Kidney (tissue), 13 donors: ENCODE measurements at regions not wholly inside any gene's neighbourhood (a gene's known extent, or its start where the extent isn't known, plus 50 kb on each side); places are given as distances from the start of the nearest gene placed in this dataset.

Experiments used
- DNase-seq, 5 donors: peaks; one replicate each; pipeline ENCODE4 v3.0.0-alpha.2; 2013 to 2020
- FAIRE-seq: peaks from 2 replicates; lab custom pipeline; 2012; peaks lifted over from hg19 to GRCh38; lab: Jason Lieb, UNC
- H3K27ac ChIP-seq, 2 donors: one replicate each; pipeline ENCODE4 v1.7.0; 2013; ENCODE audit warnings: low read depth in 2 of 2, low read length in 2 of 2, inconsistent platforms in 1 of 2
- H3K27me3 ChIP-seq: one replicate; pipeline ENCODE4 v1.7.1; 2013; ENCODE audit warnings: low read length, inconsistent platforms; ENCODE audit not compliant: control insufficient read depth, insufficient read depth
- H3K36me3 ChIP-seq, 3 donors: one replicate each; pipeline versions ENCODE4 v1.7.0 to v1.7.1; 2013; ENCODE audit warnings: low read length in 3 of 3, control low read depth in 1 of 3, inconsistent platforms in 1 of 3; ENCODE audit not compliant: insufficient read depth in 3 of 3, control insufficient read depth in 2 of 3
- H3K4me1 ChIP-seq, 3 donors: one replicate each; pipeline versions ENCODE4 v1.7.0 to v1.7.1; 2013; ENCODE audit warnings: low read length in 3 of 3, inconsistent platforms in 1 of 3, low read depth in 1 of 3; ENCODE audit not compliant: control insufficient read depth in 2 of 3, insufficient read depth in 2 of 3
- H3K4me3 ChIP-seq, 3 donors: one replicate each; pipeline versions ENCODE4 v1.7.0 to v1.8.1; 2013; ENCODE audit warnings: low read length in 3 of 3, control low read depth in 1 of 3, inconsistent platforms in 1 of 3
- H3K9ac ChIP-seq, 3 donors: one replicate each; pipeline versions ENCODE4 v1.7.0 to v1.7.1; 2013; ENCODE audit warnings: low read length in 3 of 3, control low read depth in 1 of 3, inconsistent platforms in 1 of 3
- H3K9me3 ChIP-seq, 3 donors: one replicate each; pipeline versions ENCODE4 v1.7.0 to v1.7.1; 2013; ENCODE audit warnings: low read length in 3 of 3, control low read depth in 1 of 3, inconsistent platforms in 1 of 3; ENCODE audit not compliant: control insufficient read depth in 2 of 3, insufficient read depth in 1 of 3
- CTCF ChIP-seq: IDR thresholded peaks from 3 replicates; pipeline ENCODE4 v1.5.1; 2012; ENCODE audit warnings: mild to moderate bottlenecking, moderate library complexity, borderline replicate concordance; ENCODE audit not compliant: insufficient read depth; ENCODE audit errors: extremely low read depth
- intact Hi-C: fragments of 100-400 bp; cut with DNase I; formaldehyde crosslinking; loops from one replicate; pipeline ENCODE4 v1.11.1; 2022
- donor health status: control.
- donor health status: control.
- donor health status: control.
- donor health status: control.
- donor health status: control.
- donor health status: DM: yes; HTN: yes; CAD: no.
- donor health status: Normal renal cell carcinoma (clear cell type).

GRCh38 chr6:141833001-141833655, 299.6 kb upstream of the GJE1 start:
- Histone ChIP-seq H3K4me3 (no peak overlapping the region), H3K4me1 (no peaks in the 10 kb centered on the region), H3K9me3 (no peaks in the 10 kb centered on the region), H3K27me3 (no peaks in the 10 kb centered on the region), H3K36me3 (no peaks in the 10 kb centered on the region), H3K9ac (no peak overlapping the region), H3K27ac (no peak overlapping the region)
- FAIRE-seq = no peak
- intact Hi-C loops = no loop called here
- DNase-seq = no peak
- TF ChIP-seq CTCF = no peak

GRCh38 chr6:141830530-141830929, 302.2 kb upstream of the GJE1 start:
- intact Hi-C loops = no loop called here
- TF ChIP-seq CTCF = no peak
- FAIRE-seq (no peak), DNase-seq (no peak)
- Histone ChIP-seq H3K27me3 (no peaks in the 10 kb centered on the region), H3K4me3 (no peak overlapping the region), H3K9ac (no peak overlapping the region), H3K4me1 (no peaks in the 10 kb centered on the region), H3K36me3 (no peaks in the 10 kb centered on the region), H3K9me3 (no peaks in the 10 kb centered on the region), H3K27ac (no peak overlapping the region)

GRCh38 chr6:141829566-141830360, 303.0 kb upstream of the GJE1 start:
- FAIRE-seq (no peak), DNase-seq (no peak)
- H3K4me3 ChIP-seq = no peak overlapping the region
- H3K36me3 ChIP-seq = no peaks in the 10 kb centered on the region
- no peaks in the 10 kb centered on the region for H3K4me1 ChIP-seq
- intact Hi-C loops = no loop called here
- H3K27me3 ChIP-seq = no peaks in the 10 kb centered on the region
- H3K9me3 ChIP-seq = no peaks in the 10 kb centered on the region
- no peak overlapping the region for H3K27ac ChIP-seq
- no peak overlapping the region for H3K9ac ChIP-seq
- TF ChIP-seq CTCF = no peak
